B cell (primary cell): ENCODE measurements at regions not wholly inside any gene's neighbourhood (a gene's known extent, or its start where the extent isn't known, plus 50 kb on each side); places are given as distances from the start of the nearest gene placed in this dataset.

Experiments used
- CTCF ChIP-seq: fragments of 200-600 bp; IDR thresholded peaks from one replicate; pipeline ENCODE4 v1.8.0; 2022; ENCODE audit warnings: antibody characterized with exemption, mild to moderate bottlenecking
- EZH2 ChIP-seq: IDR thresholded peaks from 2 replicates; pipeline ENCODE4 v1.6.1; 2012; ENCODE audit warnings: borderline replicate concordance, low read depth, mild to moderate bottlenecking, moderate library complexity, low read length; ENCODE audit not compliant: insufficient read depth, poor library complexity, severe bottlenecking

DNA sequence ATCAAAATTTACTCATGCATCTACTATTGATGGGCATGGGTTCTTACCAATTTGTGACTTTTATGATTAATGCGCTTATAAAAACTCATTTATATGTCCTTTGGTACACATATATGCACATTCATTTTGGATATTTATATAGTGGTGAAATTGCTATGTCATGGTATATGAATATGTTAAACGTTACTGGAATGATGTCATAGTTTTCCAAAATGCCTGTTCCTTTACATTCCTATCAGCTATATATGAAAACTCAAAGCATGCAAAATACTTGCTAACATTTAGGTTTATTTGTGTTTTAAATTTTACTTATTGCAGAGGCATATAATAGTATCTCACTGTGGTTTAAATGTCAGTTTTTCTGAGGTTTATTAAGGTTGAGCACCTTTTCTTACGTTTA lies 1403.1 kb downstream of the HACE1 start:
- TF ChIP-seq CTCF (no peak), EZH2 (no peak)
